ENCODE measurements at regions not wholly inside any gene's neighbourhood (a gene's known extent, or its start where the extent isn't known, plus 50 kb on each side); places are given as distances from the start of the nearest gene placed in this dataset.

DNA sequence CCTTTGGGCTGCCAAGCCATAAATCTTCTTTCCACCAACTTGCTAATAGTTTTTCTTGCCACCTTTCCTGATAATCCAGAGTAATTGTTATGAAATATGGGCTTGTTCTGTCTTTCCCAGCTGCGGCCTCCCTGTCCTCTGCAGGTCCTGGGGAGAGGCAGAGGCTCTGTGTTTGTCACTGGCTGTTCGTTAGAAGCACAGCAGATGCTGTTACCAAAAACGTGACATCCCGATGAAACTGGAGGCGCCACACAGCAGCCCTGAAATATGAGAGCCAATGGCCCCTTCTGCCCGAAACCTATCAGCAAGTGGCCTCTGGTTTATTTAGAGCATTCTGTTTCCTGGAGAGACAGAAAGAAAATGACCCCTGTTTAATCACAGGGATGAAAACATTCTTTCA lies 115.1 kb upstream of the ANKFN1 start:
- TF ChIP-seq, protein P1, sequence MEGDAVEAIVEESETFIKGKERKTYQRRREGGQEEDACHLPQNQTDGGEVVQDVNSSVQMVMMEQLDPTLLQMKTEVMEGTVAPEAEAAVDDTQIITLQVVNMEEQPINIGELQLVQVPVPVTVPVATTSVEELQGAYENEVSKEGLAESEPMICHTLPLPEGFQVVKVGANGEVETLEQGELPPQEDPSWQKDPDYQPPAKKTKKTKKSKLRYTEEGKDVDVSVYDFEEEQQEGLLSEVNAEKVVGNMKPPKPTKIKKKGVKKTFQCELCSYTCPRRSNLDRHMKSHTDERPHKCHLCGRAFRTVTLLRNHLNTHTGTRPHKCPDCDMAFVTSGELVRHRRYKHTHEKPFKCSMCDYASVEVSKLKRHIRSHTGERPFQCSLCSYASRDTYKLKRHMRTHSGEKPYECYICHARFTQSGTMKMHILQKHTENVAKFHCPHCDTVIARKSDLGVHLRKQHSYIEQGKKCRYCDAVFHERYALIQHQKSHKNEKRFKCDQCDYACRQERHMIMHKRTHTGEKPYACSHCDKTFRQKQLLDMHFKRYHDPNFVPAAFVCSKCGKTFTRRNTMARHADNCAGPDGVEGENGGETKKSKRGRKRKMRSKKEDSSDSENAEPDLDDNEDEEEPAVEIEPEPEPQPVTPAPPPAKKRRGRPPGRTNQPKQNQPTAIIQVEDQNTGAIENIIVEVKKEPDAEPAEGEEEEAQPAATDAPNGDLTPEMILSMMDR (IDR thresholded peaks at IDR 0.05): no peak
- no peak for TF ChIP-seq POLR2AphosphoS5 (IDR thresholded peaks at IDR 0.05)
